IMR-90 (cell line): ENCODE measurements at regions not wholly inside any gene's neighbourhood (a gene's known extent, or its start where the extent isn't known, plus 50 kb on each side); places are given as distances from the start of the nearest gene placed in this dataset.

ENCODE experiments used
- ATAC-seq: fragments of 200-7000 bp; cut with Tn5 transposase; 2 replicates; pipeline ENCODE4 v1.9.1; 2020; ENCODE audit warnings: low read depth, mild to moderate bottlenecking, moderate library complexity
- BruUV-seq: library from RNA; stranded (reverse); fragments of 400-500 nt; replicated peaks from 2 replicates; lab custom pipeline; 2021; lab: Mats Ljungman, UMichigan
- CTCF ChIA-PET: fragments of 300-600 bp; formaldehyde crosslinking; extraction: SDS; loops from one replicate; lab custom pipeline; 2021; ENCODE audit warnings: antibody characterized with exemption; lab: Yijun Ruan, JAX
- POLR2A ChIA-PET: fragments of 300-600 bp; sonication (Branson Sonifier 250); formaldehyde crosslinking; loops from one replicate; lab custom pipeline; 2022; ENCODE audit warnings: antibody characterized with exemption; ENCODE audit not compliant: unreplicated experiment; lab: Charles Lee
- DNase-seq: peaks from one replicate; pipeline ENCODE4 v3.0.0; 2013
- H2AFZ ChIP-seq: replicated peaks from 2 replicates; pipeline ENCODE3; 2013; ENCODE audit warnings: low read length, mild to moderate bottlenecking; ENCODE audit not compliant: poor library complexity
- H2AK5ac ChIP-seq: 2 replicates; pipeline ENCODE4 v1.6.1; 2013; ENCODE audit warnings: low read depth, low read length, inconsistent platforms
- H2AK9ac ChIP-seq: replicated peaks from 2 replicates; pipeline ENCODE3; 2013; ENCODE audit warnings: mild to moderate bottlenecking, low read depth, low read length, moderate library complexity; ENCODE audit not compliant: poor library complexity
- H2BK120ac ChIP-seq: 2 replicates; pipeline ENCODE4 v1.6.1; 2013; ENCODE audit warnings: low read depth, low read length, inconsistent platforms
- H2BK15ac ChIP-seq: 3 replicates; pipeline ENCODE4 v1.6.1; 2013; ENCODE audit warnings: low read depth, low read length, inconsistent platforms
- H2BK20ac ChIP-seq: 2 replicates; pipeline ENCODE4 v1.6.1; 2013; ENCODE audit warnings: low read depth, mild to moderate bottlenecking, inconsistent platforms, low read length, moderate library complexity
- H2BK5ac ChIP-seq: 2 replicates; pipeline ENCODE4 v1.6.1; 2013; ENCODE audit warnings: mild to moderate bottlenecking, low read depth, low read length, inconsistent platforms; ENCODE audit not compliant: poor library complexity, severe bottlenecking
- H3K14ac ChIP-seq: replicated peaks from 2 replicates; pipeline ENCODE4 v1.6.1; 2013; ENCODE audit warnings: low read depth, low read length, inconsistent platforms
- H3K18ac ChIP-seq: 2 replicates; pipeline ENCODE4 v1.6.1; 2013; ENCODE audit warnings: low read depth, low read length, control low read depth
- H3K23ac ChIP-seq: 2 replicates; pipeline ENCODE4 v1.6.1; 2013; ENCODE audit warnings: low read depth, low read length, inconsistent platforms
- H3K27ac ChIP-seq: 2 replicates; pipeline ENCODE4 v1.5.1; 2013; ENCODE audit warnings: mild to moderate bottlenecking, control low read depth, low read length; ENCODE audit not compliant: insufficient read depth
- H3K27me3 ChIP-seq: 2 replicates; pipeline ENCODE4 v1.6.1; 2013; ENCODE audit warnings: low read length; ENCODE audit not compliant: control insufficient read depth, insufficient read depth
- H3K36me3 ChIP-seq: 2 replicates; pipeline ENCODE4 v1.6.1; 2013; ENCODE audit warnings: low read length, mixed read lengths; ENCODE audit not compliant: control insufficient read depth, insufficient read depth
- H3K4ac ChIP-seq: 2 replicates; pipeline ENCODE4 v1.6.1; 2013; ENCODE audit warnings: low read depth, low read length, inconsistent platforms
- H3K4me1 ChIP-seq: 2 replicates; pipeline ENCODE4 v1.6.1; 2013; ENCODE audit warnings: low read length, mixed read lengths; ENCODE audit not compliant: control insufficient read depth, insufficient read depth
- H3K4me2 ChIP-seq: 2 replicates; pipeline ENCODE4 v1.6.1; 2013; ENCODE audit warnings: low read depth, mild to moderate bottlenecking, control low read depth, low read length, moderate library complexity
- H3K4me3 ChIP-seq: 2 replicates; pipeline ENCODE4 v1.5.1; 2013; ENCODE audit warnings: low read depth, mild to moderate bottlenecking, control low read depth, low read length, moderate library complexity; ENCODE audit not compliant: insufficient read depth
- H3K56ac ChIP-seq: 2 replicates; pipeline ENCODE4 v1.6.1; 2013; ENCODE audit warnings: low read length, inconsistent platforms; ENCODE audit not compliant: insufficient read depth; ENCODE audit errors: extremely low read depth
- H3K79me1 ChIP-seq, 2 experiments: 2 replicates each; pipeline ENCODE4 v1.6.1; 2013; ENCODE audit warnings: low read length in 2 of 2, inconsistent platforms in 1 of 2, low read depth in 1 of 2
- H3K9ac ChIP-seq: 2 replicates; pipeline ENCODE4 v1.6.1; 2013; ENCODE audit warnings: low read depth, low read length, control low read depth
- H3K9me1 ChIP-seq: 2 replicates; pipeline ENCODE4 v1.6.1; 2013; ENCODE audit warnings: low read length, inconsistent platforms; ENCODE audit not compliant: insufficient read depth
- H3K9me3 ChIP-seq: 2 replicates; pipeline ENCODE4 v1.6.1; 2013; ENCODE audit warnings: low read length; ENCODE audit not compliant: control insufficient read depth, insufficient read depth
- H4K20me1 ChIP-seq: 2 replicates; pipeline ENCODE4 v1.6.1; 2013; ENCODE audit warnings: low read length, inconsistent platforms; ENCODE audit not compliant: insufficient read depth
- H4K5ac ChIP-seq: 2 replicates; pipeline ENCODE4 v1.6.1; 2013; ENCODE audit warnings: mild to moderate bottlenecking, low read depth, low read length, control low read depth
- H4K8ac ChIP-seq, 2 experiments: 2 replicates each; pipeline ENCODE4 v1.6.1; 2013; ENCODE audit warnings: low read depth in 2 of 2, low read length in 2 of 2, control low read depth in 1 of 2, inconsistent platforms in 1 of 2
- H4K91ac ChIP-seq: 2 replicates; pipeline ENCODE4 v1.6.1; 2013; ENCODE audit warnings: low read depth, low read length, inconsistent platforms; ENCODE audit not compliant: insufficient read depth
- BHLHE40 ChIP-seq: fragments of 150-350 bp; IDR thresholded peaks from 2 replicates; pipeline ENCODE4 v1.6.1; 2016; ENCODE audit warnings: mild to moderate bottlenecking, low read depth, low read length
- CEBPB ChIP-seq: IDR thresholded peaks from 2 replicates; pipeline ENCODE4 v1.6.1; 2012; ENCODE audit warnings: low read depth, low read length, improper control_type of control experiment
- CHD1 ChIP-seq: IDR thresholded peaks from 2 replicates; pipeline ENCODE4 v1.6.1; 2012; ENCODE audit warnings: low read depth, low read length, improper control_type of control experiment
- FOS ChIP-seq: fragments of 150-350 bp; IDR thresholded peaks from 2 replicates; pipeline ENCODE4 v1.6.1; 2016; ENCODE audit warnings: low read depth, low read length
- MAFK ChIP-seq: IDR thresholded peaks from 2 replicates; pipeline ENCODE4 v1.6.1; 2012; ENCODE audit warnings: low read depth, low read length, improper control_type of control experiment
- MAZ ChIP-seq: IDR thresholded peaks from 2 replicates; pipeline ENCODE4 v1.6.1; 2012; ENCODE audit warnings: low read depth, mild to moderate bottlenecking, low read length, improper control_type of control experiment, moderate library complexity, borderline replicate concordance
- MXI1 ChIP-seq: IDR thresholded peaks from 2 replicates; pipeline ENCODE4 v1.6.1; 2012; ENCODE audit warnings: low read depth, mild to moderate bottlenecking, low read length, moderate library complexity, borderline replicate concordance
- NFE2L2 ChIP-seq: fragments of 150-350 bp; IDR thresholded peaks from 2 replicates; pipeline ENCODE4 v1.6.1; 2016; ENCODE audit warnings: low read depth, mild to moderate bottlenecking, low read length
- POLR2A ChIP-seq: IDR thresholded peaks from 2 replicates; pipeline ENCODE4 v1.6.1; 2012; ENCODE audit warnings: mild to moderate bottlenecking, low read depth, low read length
- RAD21 ChIP-seq: IDR thresholded peaks from 2 replicates; pipeline ENCODE4 v1.6.1; 2012; ENCODE audit warnings: low read length, improper control_type of control experiment
- RCOR1 ChIP-seq: IDR thresholded peaks from 2 replicates; pipeline ENCODE4 v1.6.1; 2012; ENCODE audit warnings: mild to moderate bottlenecking, low read length, improper control_type of control experiment; ENCODE audit not compliant: insufficient replicate concordance
- RFX5 ChIP-seq: IDR thresholded peaks from 2 replicates; pipeline ENCODE4 v1.8.0; 2012; ENCODE audit warnings: low read depth, mild to moderate bottlenecking, low read length, moderate library complexity
- SMC3 ChIP-seq: fragments of 150-350 bp; IDR thresholded peaks from 2 replicates; pipeline ENCODE4 v1.6.1; 2016; ENCODE audit warnings: low read depth, mild to moderate bottlenecking, antibody characterized with exemption, low read length, moderate library complexity
- WGBS, 2 experiments: methylation state at CpG; one replicate each; pipeline versions ENCODE4 v1.1.5 to v1.1.7; 2013; ENCODE audit warnings: missing lambda C conversion rate in 2 of 2; ENCODE audit not compliant: insufficient read length in 1 of 2; ENCODE audit errors: extremely low coverage in 2 of 2; 5-methylcytosine and 5-hydroxymethylcytosine counted together
- dilution Hi-C: fragments of 300-500 bp; cut with HindIII; formaldehyde crosslinking; loops from one replicate; pipeline ENCODE4 v1.14.3; 2018; ENCODE audit warnings: low sequenced_read_pairs; ENCODE audit not compliant: unreplicated experiment
- in situ Hi-C: fragments of 300-500 bp; cut with MboI; formaldehyde crosslinking; loops from 3 replicates; pipeline ENCODE4 v1.14.3; 2019; ENCODE audit warnings: low sequenced_read_pairs, inconsistent platforms, mixed read lengths
- intact Hi-C: fragments of 100-400 bp; cut with micrococcal nuclease; formaldehyde crosslinking; loops from 2 replicates; pipeline ENCODE4 v1.10.0; 2022
- TF ChIP-seq, protein P1 (sequence below): fragments of 150-350 bp; IDR thresholded peaks from 2 replicates; pipeline ENCODE4 v1.6.1; 2017; ENCODE audit warnings: mild to moderate bottlenecking, antibody characterized with exemption, low read length, low read depth
- TF ChIP-seq, protein P2 (sequence below): conservative IDR thresholded peaks from 2 replicates; pipeline ENCODE4 v1.5.1; 2012; ENCODE audit warnings: mild to moderate bottlenecking, low read depth, low read length, improper control_type of control experiment
- TF ChIP-seq, protein P3 (sequence below): fragments of 150-350 bp; IDR thresholded peaks from 2 replicates; pipeline ENCODE4 v1.6.1; 2016; ENCODE audit warnings: low read depth, mild to moderate bottlenecking, low read length, moderate library complexity, borderline replicate concordance

DNA sequence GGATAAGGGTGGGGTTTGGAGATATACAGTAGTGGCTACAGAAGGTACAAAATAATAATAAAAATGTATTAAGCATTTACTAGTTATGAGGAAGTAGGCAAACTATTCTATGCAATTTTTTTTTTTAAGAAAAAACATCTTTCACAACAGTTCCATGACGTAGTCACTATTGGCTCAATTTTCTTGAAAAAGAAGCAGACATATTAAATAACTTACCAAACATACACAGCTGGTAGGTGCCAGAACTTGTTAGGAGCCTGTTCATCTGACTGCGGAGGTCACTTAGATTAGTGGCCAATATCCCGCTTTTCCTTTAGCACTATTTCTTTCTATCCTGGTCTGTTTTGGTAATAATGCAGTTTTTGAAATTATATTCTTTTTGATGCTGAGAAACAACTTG lies 593.5 kb downstream of the KCTD12 start:
- ATAC-seq (no peak), DNase-seq (no peak)
- Histone ChIP-seq H3K27me3 (0 out of 2 replicates have a peak, but pooled peaks cover 1% of the 10 kb centered on the region), H3K79me1 (no peaks in the 10 kb centered on the region), H3K27ac (no peak overlapping the region), H4K5ac (no peak overlapping the region), H3K14ac (no peak overlapping the region), H2BK20ac (no peak overlapping the region), H3K9ac (no peak overlapping the region), H4K20me1 (no peaks in the 10 kb centered on the region), H3K36me3 (no peaks in the 10 kb centered on the region), H2BK15ac (no peak overlapping the region), H3K18ac (no peak overlapping the region), H2AK5ac (no peak overlapping the region), H2AFZ (no peak overlapping the region), H3K4me1 (no peaks in the 10 kb centered on the region), H4K8ac (no peak overlapping the region), H2BK5ac (no peak overlapping the region), H3K4me2 (no peak overlapping the region), H2AK9ac (no peak overlapping the region), H3K9me1 (no peaks in the 10 kb centered on the region), H3K56ac (no peak overlapping the region), H4K91ac (no peak overlapping the region), H2BK120ac (no peak overlapping the region), H3K23ac (no peak overlapping the region), H3K9me3 (no peaks in the 10 kb centered on the region), H3K4ac (no peak overlapping the region), H3K4me3 (no peak overlapping the region)
- no CpG with 5 or more reads among the region's 3 CpGs for WGBS, 2 experiments
- BruUV-seq, result no TSS peak
- in situ Hi-C loops (no loop called here), dilution Hi-C loops (no loop called here), intact Hi-C loops (no loop called here)
- POLR2A ChIA-PET, result no interaction called here
- CTCF ChIA-PET, result no interaction called here
- no peak for TF ChIP-seq CHD1
- no peak for TF ChIP-seq NFE2L2
- TF ChIP-seq, protein P1, sequence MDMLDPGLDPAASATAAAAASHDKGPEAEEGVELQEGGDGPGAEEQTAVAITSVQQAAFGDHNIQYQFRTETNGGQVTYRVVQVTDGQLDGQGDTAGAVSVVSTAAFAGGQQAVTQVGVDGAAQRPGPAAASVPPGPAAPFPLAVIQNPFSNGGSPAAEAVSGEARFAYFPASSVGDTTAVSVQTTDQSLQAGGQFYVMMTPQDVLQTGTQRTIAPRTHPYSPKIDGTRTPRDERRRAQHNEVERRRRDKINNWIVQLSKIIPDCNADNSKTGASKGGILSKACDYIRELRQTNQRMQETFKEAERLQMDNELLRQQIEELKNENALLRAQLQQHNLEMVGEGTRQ, result no peak
- TF ChIP-seq RCOR1, result no peak
- no peak for TF ChIP-seq RFX5
- TF ChIP-seq SMC3, result no peak
- no peak for TF ChIP-seq CEBPB
- TF ChIP-seq, protein P2, sequence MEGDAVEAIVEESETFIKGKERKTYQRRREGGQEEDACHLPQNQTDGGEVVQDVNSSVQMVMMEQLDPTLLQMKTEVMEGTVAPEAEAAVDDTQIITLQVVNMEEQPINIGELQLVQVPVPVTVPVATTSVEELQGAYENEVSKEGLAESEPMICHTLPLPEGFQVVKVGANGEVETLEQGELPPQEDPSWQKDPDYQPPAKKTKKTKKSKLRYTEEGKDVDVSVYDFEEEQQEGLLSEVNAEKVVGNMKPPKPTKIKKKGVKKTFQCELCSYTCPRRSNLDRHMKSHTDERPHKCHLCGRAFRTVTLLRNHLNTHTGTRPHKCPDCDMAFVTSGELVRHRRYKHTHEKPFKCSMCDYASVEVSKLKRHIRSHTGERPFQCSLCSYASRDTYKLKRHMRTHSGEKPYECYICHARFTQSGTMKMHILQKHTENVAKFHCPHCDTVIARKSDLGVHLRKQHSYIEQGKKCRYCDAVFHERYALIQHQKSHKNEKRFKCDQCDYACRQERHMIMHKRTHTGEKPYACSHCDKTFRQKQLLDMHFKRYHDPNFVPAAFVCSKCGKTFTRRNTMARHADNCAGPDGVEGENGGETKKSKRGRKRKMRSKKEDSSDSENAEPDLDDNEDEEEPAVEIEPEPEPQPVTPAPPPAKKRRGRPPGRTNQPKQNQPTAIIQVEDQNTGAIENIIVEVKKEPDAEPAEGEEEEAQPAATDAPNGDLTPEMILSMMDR, result no peak
- TF ChIP-seq MXI1, result no peak
- TF ChIP-seq FOS, result no peak
- TF ChIP-seq MAFK, result no peak
- TF ChIP-seq POLR2A, result no peak
- TF ChIP-seq MAZ, result no peak
- TF ChIP-seq RAD21, result no peak
- TF ChIP-seq, protein P3, sequence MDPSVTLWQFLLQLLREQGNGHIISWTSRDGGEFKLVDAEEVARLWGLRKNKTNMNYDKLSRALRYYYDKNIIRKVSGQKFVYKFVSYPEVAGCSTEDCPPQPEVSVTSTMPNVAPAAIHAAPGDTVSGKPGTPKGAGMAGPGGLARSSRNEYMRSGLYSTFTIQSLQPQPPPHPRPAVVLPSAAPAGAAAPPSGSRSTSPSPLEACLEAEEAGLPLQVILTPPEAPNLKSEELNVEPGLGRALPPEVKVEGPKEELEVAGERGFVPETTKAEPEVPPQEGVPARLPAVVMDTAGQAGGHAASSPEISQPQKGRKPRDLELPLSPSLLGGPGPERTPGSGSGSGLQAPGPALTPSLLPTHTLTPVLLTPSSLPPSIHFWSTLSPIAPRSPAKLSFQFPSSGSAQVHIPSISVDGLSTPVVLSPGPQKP, result no peak
- no peak for TF ChIP-seq BHLHE40
